AG10803 (cell line): ENCODE measurements at regions not wholly inside any gene's neighbourhood (a gene's known extent, or its start where the extent isn't known, plus 50 kb on each side); places are given as distances from the start of the nearest gene placed in this dataset.

Experiments
- DNase-seq: peaks from one replicate; pipeline ENCODE4 v3.0.0; 2010; ENCODE audit warnings: low read depth
- H3K4me3 ChIP-seq: 2 replicates; pipeline ENCODE4 v1.5.1; 2011; ENCODE audit warnings: mild to moderate bottlenecking, low read length, control low read depth
- CTCF ChIP-seq: conservative IDR thresholded peaks from 2 replicates; pipeline ENCODE4 v1.5.1; 2011; ENCODE audit warnings: mild to moderate bottlenecking, low read length, control low read depth, inconsistent platforms

- no peak for DNase-seq
- H3K4me3 ChIP-seq, result no peak overlapping the region
- no peak for TF ChIP-seq CTCF
These were observed 183.2 kb upstream of the STAC start for GRCh38 chr3:36197151-36197550.

GRCh38 chr3:36201546-36201945 lies 178.8 kb upstream of the STAC start:
- DNase-seq, result no peak
- no peak overlapping the region for H3K4me3 ChIP-seq
- TF ChIP-seq CTCF, result no peak

- H3K4me3 ChIP-seq, result no peak overlapping the region
- TF ChIP-seq CTCF, result no peak
- no peak for DNase-seq
These were observed 173.2 kb upstream of the STAC start for GRCh38 chr3:36206956-36207580.

- H3K4me3 ChIP-seq, result no peak overlapping the region
- DNase-seq, result peak; percentile 11
- TF ChIP-seq CTCF, result no peak; the same call in 1 of the 2 replicates
These were observed 169.3 kb upstream of the STAC start for GRCh38 chr3:36210840-36211651.

GRCh38 chr3:36211652-36211999 lies 168.7 kb upstream of the STAC start:
- no peak overlapping the region for H3K4me3 ChIP-seq
- no peak for TF ChIP-seq CTCF

GRCh38 chr3:36212251-36212650 lies 168.1 kb upstream of the STAC start:
- peak; percentile 91 for DNase-seq
- H3K4me3 ChIP-seq, result no peak overlapping the region
- TF ChIP-seq CTCF, result no peak

More at GRCh38 chr3:36211652-36211999, 168.7 kb upstream of the STAC start:
- no peak for DNase-seq

GRCh38 chr3:36214460-36214859 lies 165.8 kb upstream of the STAC start:
- no peak for TF ChIP-seq CTCF
- no peak for DNase-seq
- H3K4me3 ChIP-seq, result no peak overlapping the region
